ENCODE measurements at regions not wholly inside any gene's neighbourhood (a gene's known extent, or its start where the extent isn't known, plus 50 kb on each side); places are given as distances from the start of the nearest gene placed in this dataset.

GRCh38 chr11:111062420-111062819, 183.1 kb upstream of the POU2AF2 start:
- ATAC-seq: no peak
- Histone ChIP-seq H3K4me1 (ENCODE audit: control insufficient read depth in 1 of 2, insufficient read depth in 2 of 2, low read length in 2 of 2) (no peaks in the 10 kb centered on the region), H3K4me2 (ENCODE audit: low read length) (no peak overlapping the region), H3K9me2 (ENCODE audit: insufficient read depth) (no peaks in the 10 kb centered on the region), H3K79me2 (ENCODE audit: insufficient read depth, low read length) (no peaks in the 10 kb centered on the region), H3K36me3 (ENCODE audit: control insufficient read depth in 1 of 2, insufficient read depth in 2 of 2, low read length in 2 of 2) (no peaks in the 10 kb centered on the region), H3K9me3 (ENCODE audit: control insufficient read depth in 1 of 2, insufficient read depth in 1 of 2, low read depth in 1 of 2, low read length in 2 of 2) (no peaks in the 10 kb centered on the region), H3K4me3 (replicated peaks in 1 of 2; ENCODE audit: low read depth in 1 of 2, low read length in 2 of 2) (no peak overlapping the region), H4K20me1 (ENCODE audit: insufficient read depth) (no peaks in the 10 kb centered on the region), H3K9ac (ENCODE audit: low read length) (no peak overlapping the region), H3K27me3 (ENCODE audit: insufficient read depth, low read length) (no peaks in the 10 kb centered on the region), H3K27ac (ENCODE audit: low read depth, low read length) (no peak overlapping the region), H2AFZ (ENCODE audit: low read depth, low read length, poor library complexity, severe bottlenecking) (no peak overlapping the region)
- DNase-seq (ENCODE audit: low read depth, low spot score): no peak
- TF ChIP-seq CTCF (IDR thresholded peaks at IDR 0.05 in 2 of 3, conservative IDR thresholded peaks at IDR 0.05 in 1 of 3; ENCODE audit: borderline replicate concordance in 1 of 3, insufficient read depth in 1 of 3, low read depth in 2 of 3, low read length in 2 of 3): no peak
- TF ChIP-seq EZH2phosphoT487 (IDR thresholded peaks at IDR 0.05; ENCODE audit: borderline replicate concordance): no peak
- no peak for TF ChIP-seq TCF7L2 (IDR thresholded peaks at IDR 0.05; ENCODE audit: borderline replicate concordance, extremely low read depth, insufficient read depth, insufficient read length)
- no peak for TF ChIP-seq ATF3 (IDR thresholded peaks at IDR 0.05)
- TF ChIP-seq CBX3 (IDR thresholded peaks at IDR 0.05; ENCODE audit: low read depth): no peak
- no peak for TF ChIP-seq EGR1 (IDR thresholded peaks at IDR 0.05; ENCODE audit: low read depth)
- TF ChIP-seq SIN3A (IDR thresholded peaks at IDR 0.05; ENCODE audit: low read depth): no peak
- no peak for TF ChIP-seq CEBPB (IDR thresholded peaks at IDR 0.05; ENCODE audit: low read depth)
- no peak for TF ChIP-seq EZH2 (IDR thresholded peaks at IDR 0.05)
- no peak for TF ChIP-seq SRF (IDR thresholded peaks at IDR 0.05; ENCODE audit: low read depth)
- no peak for TF ChIP-seq JUND (IDR thresholded peaks at IDR 0.05)
- TF ChIP-seq ZNF274 (IDR thresholded peaks at IDR 0.05; ENCODE audit: low read depth, low read length): no peak
- TF ChIP-seq ZFX (IDR thresholded peaks at IDR 0.05): no peak
- no peak for TF ChIP-seq MAX (IDR thresholded peaks at IDR 0.05)
- no peak for TF ChIP-seq FOSL1 (IDR thresholded peaks at IDR 0.05; ENCODE audit: low read depth)
- TF ChIP-seq ZBTB33 (IDR thresholded peaks at IDR 0.05; ENCODE audit: extremely low read depth, insufficient replicate concordance, low read length): no peak
- TF ChIP-seq RAD21 (IDR thresholded peaks at IDR 0.05; ENCODE audit: low read depth): no peak
- intact Hi-C loops (cut with micrococcal nuclease): no loop called here
- no TSS peak for BruUV-seq (replicated peaks)
- ChIA-PET CTCF (no interaction called here), POLR2A (no interaction called here), RAD21 (ENCODE audit: low non-redundant PET in 1 of 2, low total read pairs in 2 of 2, uncharacterized antibody in 2 of 2, unreplicated experiment in 2 of 2) (no interaction called here)
